ENCODE measurements at regions not wholly inside any gene's neighbourhood (a gene's known extent, or its start where the extent isn't known, plus 50 kb on each side); places are given as distances from the start of the nearest gene placed in this dataset.
"Not testable (repeated sequence)": the region's sequence is repeated elsewhere in the genome, so short reads cannot be mapped to it uniquely, and the experiment has no call there.

DNA sequence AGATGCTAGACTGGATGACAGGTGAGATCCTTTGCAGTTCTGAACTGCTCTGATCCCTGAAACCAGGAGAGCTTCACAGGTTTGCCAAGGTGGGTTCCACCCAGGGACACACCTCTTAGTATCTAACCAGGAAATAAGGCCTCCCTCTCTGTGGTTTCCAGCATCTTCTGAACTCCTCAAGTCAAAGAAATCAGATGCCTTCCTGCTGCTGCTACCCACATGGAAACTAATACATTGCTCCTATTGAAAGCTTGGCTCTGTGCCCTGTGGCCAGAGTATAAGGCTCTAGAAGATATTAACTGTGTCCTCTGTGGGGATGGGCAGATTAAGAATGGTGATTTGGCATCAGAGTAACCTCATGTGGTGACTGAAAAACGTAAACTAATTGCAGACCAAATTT is 75.0 kb upstream of the MRPS6 start:
- no peak for TF ChIP-seq CTCF (IDR thresholded peaks at IDR 0.05; ENCODE audit: insufficient read depth, low read depth, low read length, missing control alignments)
- no peak for DNase-seq (ENCODE audit: low read depth)
- no peak overlapping the region for H3K4me3 ChIP-seq (ENCODE audit: low read depth, low read length)

GRCh38 chr21:33997436-33997835 is 75.9 kb upstream of the MRPS6 start:
- H3K4me3 ChIP-seq (ENCODE audit: low read depth, low read length) = no peak overlapping the region
- no peak for TF ChIP-seq CTCF (IDR thresholded peaks at IDR 0.05; ENCODE audit: insufficient read depth, low read depth, low read length, missing control alignments)
- DNase-seq (ENCODE audit: low read depth) = no peak

DNA sequence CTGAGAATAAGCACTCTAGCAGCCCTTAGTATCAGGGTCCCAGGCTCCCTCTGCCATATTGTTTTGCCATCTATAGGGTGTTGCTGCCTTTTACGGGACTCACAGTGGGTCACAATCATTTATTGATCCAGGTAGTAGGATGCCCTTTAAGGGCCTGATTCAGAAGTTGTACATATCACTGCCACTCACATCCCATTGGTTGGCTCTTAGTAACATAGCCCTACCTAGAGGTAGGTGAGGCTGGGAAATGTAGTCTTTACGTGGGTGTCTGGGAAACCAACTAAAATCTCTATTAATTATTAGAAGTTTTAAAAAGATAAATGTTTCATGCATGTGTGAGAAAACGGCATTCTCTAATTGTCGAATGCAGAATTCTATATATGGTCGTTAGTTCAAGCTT is 78.8 kb upstream of the ATP5PO start:
- H3K4me3 ChIP-seq (ENCODE audit: low read depth, low read length) = no peak overlapping the region
- DNase-seq (ENCODE audit: low read depth) = no peak
- TF ChIP-seq CTCF (IDR thresholded peaks at IDR 0.05; ENCODE audit: insufficient read depth, low read depth, low read length, missing control alignments) = no peak

- H3K4me3 ChIP-seq (ENCODE audit: low read depth, low read length) = no peak overlapping the region
- DNase-seq (ENCODE audit: low read depth) = peak; percentile 17
- no peak for TF ChIP-seq CTCF (IDR thresholded peaks at IDR 0.05; ENCODE audit: insufficient read depth, low read depth, low read length, missing control alignments)
Measured at GRCh38 chr21:33993286-33994231, 78.0 kb upstream of the ATP5PO start.

- not testable (repeated sequence) for DNase-seq (ENCODE audit: low read depth); H3K4me3 ChIP-seq (ENCODE audit: low read depth, low read length)
Measured at GRCh38 chr21:33992412-33992811, 76.8 kb upstream of the ATP5PO start.

GRCh38 chr21:33991133-33991532 is 75.5 kb upstream of the ATP5PO start:
- DNase-seq (ENCODE audit: low read depth) = no peak
- no peak for TF ChIP-seq CTCF (IDR thresholded peaks at IDR 0.05; ENCODE audit: insufficient read depth, low read depth, low read length, missing control alignments)
- no peak overlapping the region for H3K4me3 ChIP-seq (ENCODE audit: low read depth, low read length)

GRCh38 chr21:33989440-33989839 is 73.8 kb upstream of the ATP5PO start:
- no peak overlapping the region for H3K4me3 ChIP-seq (ENCODE audit: low read depth, low read length)
- no peak for DNase-seq (ENCODE audit: low read depth)
- no peak for TF ChIP-seq CTCF (IDR thresholded peaks at IDR 0.05; ENCODE audit: insufficient read depth, low read depth, low read length, missing control alignments)
